GM19238 (cell line): ENCODE measurements at regions not wholly inside any gene's neighbourhood (a gene's known extent, or its start where the extent isn't known, plus 50 kb on each side); places are given as distances from the start of the nearest gene placed in this dataset.

ENCODE experiments used
- DNase-seq: peaks from one replicate; pipeline ENCODE4 v3.0.0; 2011; ENCODE audit warnings: low spot score; ENCODE audit not compliant: insufficient read length

DNA sequence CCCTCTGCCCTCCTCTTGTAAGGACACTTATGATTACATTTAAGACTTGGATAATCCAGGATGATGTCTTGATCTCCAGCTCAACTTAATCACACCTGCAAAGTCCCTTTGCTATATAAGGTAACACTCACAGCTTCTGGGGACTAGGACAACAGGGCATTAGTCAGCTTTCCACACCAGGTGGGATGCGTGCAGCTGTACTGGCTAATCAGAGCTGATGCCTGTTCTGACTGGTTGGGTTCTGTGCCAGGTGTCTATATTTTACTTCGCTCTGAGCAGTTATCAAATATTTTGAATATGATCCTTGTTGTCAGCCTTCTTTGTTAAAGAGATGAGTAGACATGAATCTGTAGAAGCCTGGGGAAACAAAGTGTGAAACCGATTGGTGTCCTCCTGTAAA, 115.5 kb upstream of the ATP8B1 start:
- DNase-seq = no peak

DNA sequence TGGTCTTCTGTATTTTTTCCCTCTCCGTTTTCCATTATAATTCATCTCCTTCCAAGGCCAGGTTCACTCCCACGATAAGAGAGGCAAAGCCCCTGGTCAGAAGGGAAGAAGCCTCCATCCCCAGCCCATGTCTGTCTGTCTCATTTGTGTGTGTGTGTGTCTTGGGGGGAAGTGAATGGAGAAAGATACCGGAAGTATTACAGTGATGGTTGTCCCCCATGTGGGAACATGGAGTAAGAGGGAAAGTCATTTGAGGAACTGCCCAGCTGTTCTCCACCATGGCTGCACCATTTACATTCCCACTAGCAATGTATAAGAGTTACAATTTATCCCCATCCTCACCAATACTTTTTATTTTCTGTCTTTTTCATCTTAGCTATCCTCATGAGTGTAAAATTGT, 113.6 kb upstream of the ATP8B1 start:
- DNase-seq = no peak

DNA sequence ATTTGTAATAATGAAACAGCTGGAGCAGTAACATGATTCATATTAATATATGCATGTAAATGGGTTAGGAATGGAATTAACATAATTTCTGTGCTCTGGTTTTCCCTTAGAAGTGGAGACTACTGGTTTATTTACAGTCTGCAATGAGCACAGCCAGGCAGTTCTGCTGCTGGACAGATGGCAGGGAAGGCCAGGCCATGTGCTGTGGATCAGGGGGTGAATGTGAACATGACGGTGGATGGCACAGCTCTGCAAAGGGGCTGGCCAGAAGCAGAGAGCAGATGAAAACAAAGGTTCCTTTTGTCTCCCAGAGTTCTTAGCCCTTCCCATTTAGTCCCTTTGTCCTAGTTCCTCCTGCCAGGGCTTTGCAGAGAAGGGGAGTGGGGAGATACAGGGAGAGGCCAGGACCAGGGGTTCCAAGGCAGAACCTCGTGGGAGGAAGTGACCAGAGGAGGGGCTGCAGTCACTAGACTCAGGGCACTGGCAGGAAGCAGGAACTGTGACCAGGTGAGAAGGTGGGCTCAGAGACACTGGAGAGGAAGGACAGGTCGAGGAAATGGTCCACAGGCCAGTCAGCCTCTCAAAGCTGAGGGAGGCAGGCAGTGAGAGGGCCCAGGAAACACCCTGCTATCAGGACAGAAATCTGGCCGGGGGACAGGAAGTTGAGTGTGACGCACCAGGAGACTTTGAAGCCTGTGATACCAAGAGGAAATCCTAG, 112.9 kb upstream of the ATP8B1 start:
- peak; percentile 32 for DNase-seq

DNA sequence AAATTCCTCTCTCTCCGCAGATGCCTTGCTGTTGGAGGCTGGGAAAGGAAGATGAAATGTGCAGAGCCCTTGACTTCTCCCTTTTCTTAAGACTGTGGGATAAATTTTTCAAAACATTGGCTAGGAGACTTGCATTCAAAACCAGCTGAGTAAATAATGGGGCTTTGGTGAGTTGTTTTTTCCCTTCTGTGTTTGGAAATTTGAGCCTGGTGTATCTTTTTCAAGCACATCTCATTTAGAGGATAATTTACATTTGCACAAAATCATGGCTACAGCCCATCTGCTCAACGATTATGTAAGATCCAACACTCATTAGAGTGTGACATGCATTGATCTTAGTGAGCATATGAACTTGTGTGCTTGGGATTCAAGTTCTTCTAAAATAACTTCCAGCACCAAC, 112.1 kb upstream of the ATP8B1 start:
- no peak for DNase-seq

DNA sequence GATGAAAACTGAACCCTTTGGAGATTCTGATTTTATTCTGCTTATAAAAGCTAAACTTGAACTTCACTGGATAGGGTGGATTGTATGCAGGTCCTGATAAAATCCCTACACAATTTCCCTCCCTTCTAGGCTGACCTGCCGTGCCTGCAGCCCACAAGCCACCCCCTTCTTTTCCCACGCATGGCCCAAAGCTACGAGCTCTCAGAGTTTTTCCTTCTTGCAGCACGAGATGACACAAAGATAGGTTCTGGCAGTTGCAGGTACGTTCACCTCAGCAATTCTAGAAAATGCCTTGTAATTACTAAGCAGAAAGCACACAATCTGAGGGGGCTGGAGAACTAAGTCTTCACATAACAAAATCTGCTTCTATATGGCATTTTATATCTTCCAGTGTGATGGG, 110.6 kb upstream of the ATP8B1 start:
- no peak for DNase-seq

DNA sequence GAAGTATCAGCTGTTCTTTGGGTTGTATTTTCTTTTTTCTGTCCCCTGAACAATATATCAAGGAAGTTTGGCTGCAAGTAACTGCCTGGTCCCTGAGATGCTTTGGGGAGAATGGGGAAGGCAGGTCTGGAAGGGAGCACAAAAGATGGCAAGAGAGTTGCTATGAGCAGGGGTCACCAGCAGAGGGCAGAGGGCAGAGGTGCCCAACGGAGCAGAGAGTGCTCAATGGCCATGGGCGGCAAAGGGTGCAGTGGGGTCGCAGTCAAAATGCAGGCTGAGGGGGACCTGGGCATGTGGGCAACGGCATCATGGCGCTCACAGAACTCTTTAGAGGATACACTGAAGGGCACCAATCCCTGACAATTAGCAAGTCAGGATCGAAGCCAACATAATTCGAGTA, 107.7 kb upstream of the ATP8B1 start:
- no peak for DNase-seq

DNA sequence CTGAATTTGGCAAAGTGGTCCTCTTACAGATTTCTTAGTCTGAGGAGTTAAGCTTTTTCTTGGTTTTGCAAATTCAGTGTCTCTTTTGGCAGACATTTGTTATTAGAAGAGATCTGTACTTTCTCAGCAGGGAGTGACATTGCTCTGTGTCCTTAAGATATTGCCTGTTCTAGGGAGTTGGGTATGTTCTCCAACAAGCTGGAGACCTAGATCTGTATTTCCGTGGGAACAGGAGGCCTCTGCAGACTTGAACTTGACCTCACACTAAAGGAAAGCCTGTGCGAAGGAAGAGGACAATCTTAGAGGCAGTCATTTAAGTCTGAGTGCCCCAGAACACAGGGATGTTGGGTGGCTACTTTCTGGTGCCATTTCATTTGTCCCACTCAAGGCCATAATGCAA, 107.0 kb upstream of the ATP8B1 start:
- DNase-seq = no peak

DNA sequence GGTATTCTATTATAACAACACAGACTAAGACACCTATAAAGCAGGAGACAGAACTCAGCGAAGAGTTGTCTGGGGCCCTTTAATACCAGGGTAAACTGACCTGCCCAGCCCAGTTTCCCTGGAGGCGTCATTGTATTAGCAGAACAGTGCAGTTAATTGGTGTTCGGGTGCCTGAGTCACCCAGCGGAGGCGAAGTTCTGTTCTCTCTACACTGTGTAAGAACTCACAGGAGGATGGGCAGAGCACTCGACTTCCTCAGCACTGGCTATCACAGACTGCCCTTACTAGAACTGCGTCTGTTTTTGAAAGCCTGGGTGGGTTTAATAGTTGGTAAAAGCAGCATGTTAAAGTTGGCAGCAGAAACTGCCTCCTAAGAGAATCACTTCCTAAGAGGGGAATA, 106.5 kb upstream of the ATP8B1 start:
- no peak for DNase-seq

DNA sequence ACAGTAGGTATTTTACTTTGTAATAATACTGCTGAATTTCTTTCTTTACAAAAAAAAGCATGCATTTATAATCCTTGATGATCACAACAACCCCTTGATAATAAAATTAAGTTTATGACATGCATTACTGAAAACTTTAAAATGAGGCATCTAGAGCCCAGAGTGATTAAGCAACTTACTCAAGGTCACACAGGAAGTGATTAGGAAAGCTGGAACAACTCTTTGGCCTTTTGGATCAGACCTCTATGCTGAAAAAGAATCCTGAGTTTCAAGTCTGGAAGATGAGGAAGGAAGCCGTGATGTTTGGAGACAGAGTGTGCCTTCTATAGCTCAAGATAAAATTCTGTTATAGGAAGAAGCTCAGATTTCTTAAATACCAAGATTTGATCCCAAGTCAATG, 105.0 kb upstream of the ATP8B1 start:
- no peak for DNase-seq

DNA sequence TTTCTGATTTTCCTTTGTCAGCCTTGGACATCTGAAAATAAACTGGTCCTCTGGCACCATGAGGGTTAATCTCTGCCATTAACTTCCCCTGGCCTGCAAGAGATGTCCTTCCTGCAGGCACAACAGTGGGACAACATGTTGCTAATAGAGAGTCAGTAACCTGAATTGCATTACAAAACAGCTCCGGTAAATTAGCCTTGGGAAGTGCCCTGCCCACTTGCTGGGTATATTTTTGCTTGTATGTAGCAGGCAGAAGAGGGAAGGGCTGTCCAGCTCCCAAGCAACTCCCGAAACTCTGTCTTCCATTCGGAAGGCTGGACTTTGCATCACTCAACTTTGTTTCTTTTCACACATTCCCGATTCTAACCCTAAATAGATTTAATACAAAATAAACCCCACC, 104.4 kb upstream of the ATP8B1 start:
- DNase-seq = no peak

DNA sequence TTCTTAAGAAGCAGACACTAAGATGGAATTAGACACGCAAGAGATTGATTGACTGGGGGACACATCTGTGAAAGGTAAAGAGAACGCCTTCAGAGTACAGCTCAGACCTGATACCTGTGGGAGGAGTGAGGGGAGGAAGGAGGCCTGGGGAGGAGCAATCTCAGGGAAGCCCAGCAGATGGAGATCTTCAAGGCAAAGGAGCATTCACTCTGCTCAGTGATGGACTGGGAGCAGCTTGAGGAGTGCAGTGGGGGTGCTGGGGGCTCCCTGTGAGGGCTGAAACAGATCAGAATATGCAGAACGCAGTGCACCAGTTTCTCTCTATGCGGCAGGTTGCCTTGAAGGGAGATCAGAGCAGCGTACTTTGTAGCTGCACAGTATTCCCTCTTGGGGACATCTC, 103.7 kb upstream of the ATP8B1 start:
- DNase-seq = no peak

DNA sequence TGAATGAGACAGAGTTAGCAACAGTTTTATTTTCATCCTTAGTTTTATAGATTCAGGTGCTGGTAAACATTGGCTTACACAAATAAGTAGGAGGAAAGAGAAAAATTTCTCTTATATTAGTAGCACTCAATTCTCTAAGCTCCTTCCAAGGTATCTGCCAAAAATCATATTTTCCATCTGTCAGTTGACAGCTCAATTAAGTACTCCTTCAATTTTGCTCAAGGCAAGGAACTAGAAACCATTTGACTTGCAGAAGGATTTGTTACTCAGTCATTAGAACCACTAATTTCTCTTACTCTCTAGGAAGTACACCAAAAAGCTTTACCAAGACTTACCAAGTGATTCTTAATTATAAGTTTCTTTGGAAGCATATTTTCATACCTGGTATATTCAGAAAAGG, 101.4 kb upstream of the ATP8B1 start:
- DNase-seq = no peak

DNA sequence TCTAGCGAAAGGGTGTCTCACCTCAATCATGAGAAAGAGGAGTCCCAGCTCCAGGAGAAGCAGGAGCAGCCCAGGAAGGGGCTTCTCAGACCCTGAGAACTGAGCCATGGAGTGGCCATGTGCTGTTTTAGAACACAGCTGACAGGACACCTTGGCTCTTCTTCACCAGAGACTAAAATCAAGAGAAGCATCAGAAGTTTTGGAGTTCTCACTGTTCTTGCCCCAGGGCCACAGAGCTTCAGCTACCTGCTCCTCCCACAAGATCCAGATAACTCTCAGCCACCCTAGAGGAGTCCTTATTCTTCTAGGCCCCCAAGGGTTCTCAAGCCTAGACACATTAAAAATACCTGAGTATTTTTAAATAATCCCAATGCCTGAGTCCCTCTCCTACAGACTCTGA, 99.6 kb upstream of the ATP8B1 start:
- DNase-seq = no peak

DNA sequence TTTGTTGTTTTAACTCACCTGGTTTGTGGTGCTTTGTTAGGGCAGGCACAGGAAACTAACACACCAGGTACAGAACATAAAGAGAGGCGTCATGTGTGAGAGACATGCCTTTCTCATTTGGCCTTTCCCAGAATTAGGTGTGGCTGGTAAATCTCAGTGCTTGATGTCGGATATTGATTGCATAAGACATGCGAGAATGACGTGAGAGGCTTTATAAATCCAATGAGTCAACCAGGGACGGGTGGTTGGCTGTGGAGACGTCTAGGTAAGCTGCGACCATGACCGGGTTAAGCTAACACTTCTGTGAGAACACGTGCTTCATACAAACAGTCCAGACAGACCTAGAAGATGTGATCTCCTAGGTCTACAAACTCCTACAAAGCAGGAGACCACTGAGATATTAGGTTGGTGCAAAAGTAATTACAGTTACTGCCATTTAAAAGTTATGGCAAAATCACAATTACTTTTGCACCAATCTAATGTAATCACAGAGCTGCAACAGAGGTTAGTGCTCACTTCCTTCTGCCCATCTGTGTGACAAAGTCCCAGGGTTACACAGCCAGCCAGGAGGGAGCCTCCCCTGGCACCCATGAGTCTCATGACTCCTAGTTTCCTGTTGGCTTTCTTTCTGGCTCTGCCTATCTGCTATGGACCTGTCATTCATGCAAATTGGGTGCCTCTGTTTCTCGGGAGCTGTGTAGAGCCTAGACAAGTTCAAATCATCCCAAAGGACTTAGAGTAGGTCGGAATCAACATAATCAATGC, 98.9 kb upstream of the ATP8B1 start:
- DNase-seq = no peak

DNA sequence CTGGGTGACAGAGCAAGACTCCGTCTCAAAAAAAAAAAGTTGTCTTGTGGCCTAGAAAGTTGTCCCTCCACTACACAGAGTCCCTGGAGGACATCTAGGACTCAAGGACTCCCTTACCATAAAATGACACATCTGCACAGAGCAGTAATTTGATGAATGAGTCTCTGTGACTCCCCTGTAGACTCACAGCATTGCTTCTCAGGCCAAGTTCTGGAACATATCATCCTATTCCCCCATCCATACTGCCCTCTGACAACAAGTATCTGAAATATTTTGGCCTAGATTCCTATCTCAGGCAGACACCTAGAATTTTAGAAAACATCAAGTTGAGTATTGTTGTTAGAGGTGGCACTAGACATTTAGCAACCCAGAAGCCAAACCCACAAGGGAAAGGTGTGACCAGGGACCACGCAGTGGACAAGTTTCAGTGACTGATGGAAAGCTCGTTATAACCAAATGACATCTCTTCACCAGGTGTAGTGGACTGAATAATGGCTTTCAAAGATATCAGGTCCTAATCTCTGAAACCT, 97.9 kb upstream of the ATP8B1 start:
- no peak for DNase-seq

DNA sequence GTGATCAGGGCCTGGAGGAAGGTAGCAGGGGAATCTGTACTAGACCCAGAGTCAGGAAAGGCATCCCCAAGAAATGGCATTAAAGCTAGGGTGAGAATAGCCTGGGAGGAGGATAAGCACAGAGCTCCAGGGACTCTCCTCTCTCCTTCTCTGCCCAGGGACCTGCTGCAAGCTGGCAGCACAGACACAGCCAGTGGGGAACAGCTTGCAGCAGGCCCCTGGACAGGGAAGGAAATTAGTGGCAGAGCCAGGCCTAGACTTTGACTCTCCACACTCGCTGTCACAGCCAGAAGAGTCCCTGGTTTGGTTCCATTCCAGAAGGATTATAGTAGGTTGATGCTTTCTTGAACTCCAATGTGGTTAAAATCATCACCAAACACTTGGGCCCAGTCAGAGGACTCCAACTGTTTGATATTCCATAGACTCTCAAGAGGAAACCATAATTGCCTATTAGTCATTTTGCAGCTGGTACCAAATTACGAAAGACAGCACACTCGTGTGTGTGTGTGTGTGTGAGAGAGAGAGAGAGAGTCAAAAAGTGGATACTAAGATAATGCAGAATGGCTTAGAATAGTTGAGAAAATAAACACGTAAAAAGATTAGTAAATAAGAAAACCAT, 95.5 kb upstream of the ATP8B1 start:
- DNase-seq = no peak

DNA sequence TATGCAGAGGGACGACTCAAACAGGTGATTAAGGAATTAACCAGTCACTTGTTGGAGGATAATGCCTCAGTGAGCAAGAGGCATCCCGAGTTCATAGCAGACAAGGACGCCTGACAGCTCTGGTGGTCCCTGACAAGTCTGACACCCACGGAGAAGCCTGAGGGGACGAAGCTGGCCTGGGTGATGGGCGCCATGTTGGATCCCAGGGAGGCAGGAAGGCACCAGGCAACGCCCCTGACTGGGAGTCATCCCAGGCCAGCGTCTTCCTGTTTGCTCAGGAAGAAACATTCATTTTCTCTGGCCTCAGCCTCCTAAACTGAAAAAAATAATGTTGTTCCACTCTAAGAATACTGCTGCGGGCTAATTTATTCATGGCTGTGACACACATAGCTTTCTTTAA, 92.1 kb upstream of the ATP8B1 start:
- DNase-seq = no peak

DNA sequence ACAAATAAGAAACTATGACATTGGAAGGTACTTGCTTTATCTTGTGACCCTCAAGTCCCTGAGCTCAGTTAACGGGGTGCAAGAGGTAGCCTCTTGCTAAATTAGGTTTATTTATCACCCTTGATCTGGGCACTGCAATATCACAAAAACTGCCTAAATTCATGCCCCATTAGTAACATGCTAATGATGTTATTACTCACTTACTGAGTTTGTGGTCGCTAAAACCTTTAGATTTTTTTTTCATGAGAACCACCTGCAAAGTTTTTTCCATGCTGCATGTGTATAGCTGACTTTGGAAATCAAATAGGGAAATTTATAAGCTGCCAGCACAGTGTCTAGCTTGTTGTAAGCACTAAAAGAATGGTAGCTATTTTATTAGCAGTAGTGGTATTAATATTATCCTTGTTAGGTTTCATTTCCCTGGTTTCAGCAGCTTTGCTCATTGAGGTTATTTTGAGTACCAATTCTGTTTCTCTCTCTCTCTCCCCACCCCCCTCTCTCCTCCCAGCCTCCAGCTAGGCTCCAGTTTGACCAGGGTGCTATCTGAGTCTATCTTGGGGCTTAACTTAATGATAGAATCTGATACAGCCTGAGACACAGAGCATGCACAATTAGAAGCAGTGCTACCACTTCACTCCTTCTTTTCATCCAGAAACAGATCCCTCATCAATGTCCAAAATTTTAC, 88.7 kb upstream of the ATP8B1 start:
- no peak for DNase-seq

DNA sequence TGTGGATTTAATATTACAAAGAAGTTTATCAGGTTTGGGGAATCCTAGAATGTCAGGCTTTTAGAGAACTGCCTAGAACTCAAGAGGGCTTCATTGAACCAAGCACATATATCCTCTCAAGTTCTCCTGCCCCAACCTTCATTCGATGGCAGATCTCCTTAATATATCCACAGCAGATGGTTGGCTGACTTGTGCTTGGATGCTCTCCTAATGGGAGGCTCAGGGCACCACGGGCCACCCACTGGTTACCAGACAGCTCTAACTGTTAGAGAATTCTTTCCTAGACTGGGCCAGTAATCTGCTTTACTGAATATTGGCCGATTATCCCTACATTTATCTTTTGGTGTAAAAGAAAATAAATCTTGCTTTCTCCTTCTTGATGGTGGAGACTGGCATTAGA, 87.2 kb upstream of the ATP8B1 start:
- no peak for DNase-seq

DNA sequence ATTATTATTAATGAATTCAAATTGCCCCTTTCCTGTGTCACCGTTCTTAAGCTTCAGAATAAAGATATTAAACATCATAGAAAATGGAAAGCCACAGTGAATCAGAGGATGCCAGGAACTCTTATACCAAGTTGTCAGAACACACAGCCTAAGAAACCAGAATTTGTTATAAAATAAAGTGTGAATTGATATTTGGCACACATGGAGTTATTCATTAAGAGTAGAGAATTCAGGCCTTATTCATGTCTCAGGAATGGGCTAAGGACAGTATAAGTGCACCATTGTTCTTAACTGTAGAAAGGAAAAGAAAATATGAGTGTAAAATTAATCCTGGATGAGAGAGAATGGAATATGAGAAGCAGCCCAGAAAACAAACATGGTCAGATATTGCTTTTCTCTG, 86.7 kb upstream of the ATP8B1 start:
- no peak for DNase-seq

DNA sequence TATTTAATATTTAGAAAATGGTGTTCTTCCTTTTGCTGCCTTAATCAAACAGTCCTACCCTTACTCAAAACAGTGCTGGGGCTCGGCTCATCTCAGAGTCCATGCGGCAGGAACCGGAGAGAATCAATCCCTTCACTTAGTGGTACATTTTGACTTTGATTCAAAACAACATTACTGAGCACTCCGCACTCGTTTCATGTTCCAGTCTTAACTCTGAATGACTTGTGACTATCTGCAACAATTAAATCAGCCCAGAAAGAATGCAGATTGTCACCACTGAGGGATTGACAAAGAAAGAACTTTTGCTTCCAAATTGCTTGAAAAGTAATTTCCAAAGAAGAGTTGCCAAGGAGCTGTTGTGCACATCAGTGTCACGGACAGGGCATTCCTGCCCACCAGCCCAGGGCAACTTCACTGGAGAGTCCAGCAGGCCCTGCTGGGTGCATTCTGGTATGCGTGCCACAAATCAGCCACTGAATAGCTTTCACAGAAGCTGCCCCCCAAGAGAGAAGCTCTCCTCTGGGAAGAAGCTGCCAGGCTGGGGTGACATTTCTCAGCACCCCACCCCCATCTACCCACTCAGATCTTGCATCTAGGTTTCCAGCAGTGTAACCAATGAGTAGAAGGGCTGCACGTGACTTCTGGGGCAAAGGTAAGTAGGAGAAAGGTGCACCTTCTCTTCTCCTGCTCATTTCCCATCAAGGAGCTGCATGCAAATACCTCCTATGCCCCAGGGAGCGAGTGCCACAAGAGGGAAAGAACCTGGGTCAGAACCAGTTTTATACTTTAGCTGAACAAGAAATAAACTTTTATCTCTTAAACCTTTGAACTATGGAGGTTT, 84.6 kb upstream of the ATP8B1 start:
- DNase-seq = no peak
